HG03354 (cell line): ENCODE measurements at regions not wholly inside any gene's neighbourhood (a gene's known extent, or its start where the extent isn't known, plus 50 kb on each side); places are given as distances from the start of the nearest gene placed in this dataset.

Experiments used
- ATAC-seq: cut with Tn5 transposase; IDR thresholded peaks from one replicate; pipeline ENCODE4 v1.9.1; 2021; ENCODE audit warnings: mild to moderate bottlenecking; ENCODE audit not compliant: unreplicated experiment, poor library complexity, severe bottlenecking

GRCh38 chr9:13991395-13991794 lies 322.5 kb downstream of the NFIB start:
- no peak for ATAC-seq

GRCh38 chr9:13990994-13991393 lies 322.9 kb downstream of the NFIB start:
- ATAC-seq: no peak

GRCh38 chr9:13990331-13990730 lies 323.6 kb downstream of the NFIB start:
- ATAC-seq: no peak

GRCh38 chr9:13988944-13989343 lies 325.0 kb downstream of the NFIB start:
- ATAC-seq: no peak

- ATAC-seq: no peak
Measured at GRCh38 chr9:13983607-13984006, 330.3 kb downstream of the NFIB start.

GRCh38 chr9:13979941-13980318 lies 334.0 kb downstream of the NFIB start:
- ATAC-seq: no peak

- no peak for ATAC-seq
Measured at GRCh38 chr9:13975611-13976290, 338.2 kb downstream of the NFIB start.

GRCh38 chr9:13974891-13975290 lies 339.1 kb downstream of the NFIB start:
- ATAC-seq: no peak

GRCh38 chr9:13971966-13972655 lies 341.8 kb downstream of the NFIB start:
- ATAC-seq: no peak

GRCh38 chr9:13971415-13971814 lies 342.5 kb downstream of the NFIB start:
- ATAC-seq: no peak

GRCh38 chr9:13970426-13970825 lies 343.5 kb downstream of the NFIB start:
- ATAC-seq: no peak

- no peak for ATAC-seq
Measured at GRCh38 chr9:13970018-13970417, 343.9 kb downstream of the NFIB start.

- no peak for ATAC-seq
Measured at GRCh38 chr9:13967438-13967837, 346.5 kb downstream of the NFIB start.

- ATAC-seq: no peak
Measured at GRCh38 chr9:13967011-13967410, 346.9 kb downstream of the NFIB start.

GRCh38 chr9:13963005-13963653 lies 350.8 kb downstream of the NFIB start:
- ATAC-seq: no peak

- ATAC-seq: no peak
Measured at GRCh38 chr9:13962006-13962405, 351.9 kb downstream of the NFIB start.

- ATAC-seq: no peak
Measured at GRCh38 chr9:13960011-13960765, 353.8 kb downstream of the NFIB start.

- no peak for ATAC-seq
Measured at GRCh38 chr9:13958672-13959071, 355.3 kb downstream of the NFIB start.

GRCh38 chr9:13957089-13957488 lies 356.9 kb downstream of the NFIB start:
- ATAC-seq: no peak

GRCh38 chr9:13956107-13956506 lies 357.8 kb downstream of the NFIB start:
- no peak for ATAC-seq
